Ascending aorta (tissue), 2 donors: ENCODE measurements at regions not wholly inside any gene's neighbourhood (a gene's known extent, or its start where the extent isn't known, plus 50 kb on each side); places are given as distances from the start of the nearest gene placed in this dataset.

Experiments
- DNase-seq, 2 donors: peaks; one replicate each; pipeline ENCODE4 v3.0.0-alpha.2; 2019; ENCODE audit warnings: low spot score in 2 of 2
- H3K27ac ChIP-seq, 2 donors: fragments of 200-600 bp; sonication (generic); one replicate each; pipeline ENCODE4 v1.5.1; 2016 to 2017; ENCODE audit warnings: mild to moderate bottlenecking in 1 of 2
- H3K27me3 ChIP-seq: fragments of 200-600 bp; sonication (generic); one replicate; pipeline ENCODE4 v1.5.1; 2017
- H3K36me3 ChIP-seq, 2 donors: fragments of 200-600 bp; sonication (generic); one replicate each; pipeline ENCODE4 v1.5.1; 2016
- H3K4me1 ChIP-seq, 2 donors: fragments of 200-600 bp; sonication (generic); one replicate each; pipeline ENCODE4 v1.5.1; 2016 to 2017; ENCODE audit warnings: mild to moderate bottlenecking in 1 of 2
- H3K4me3 ChIP-seq, 2 donors: fragments of 200-600 bp; sonication (generic); one replicate each; pipeline ENCODE4 v1.5.1; 2016 to 2017; ENCODE audit warnings: mild to moderate bottlenecking in 1 of 2
- H3K9me3 ChIP-seq, 2 donors: fragments of 200-600 bp; sonication (generic); one replicate each; pipeline ENCODE4 v1.5.1; 2016
- CTCF ChIP-seq, 3 experiments: fragments of 200-600 bp in 2 of 3; fragments of 450-650 bp in 1 of 3; sonication (generic) in 2 of 3; IDR thresholded peaks; one replicate each; pipeline ENCODE4 v1.5.1; 2016 to 2019; ENCODE audit warnings: antibody characterized with exemption in 3 of 3, mild to moderate bottlenecking in 1 of 3, moderate library complexity in 1 of 3
- intact Hi-C: fragments of 100-400 bp; cut with DNase I; formaldehyde crosslinking; loops from one replicate; pipeline ENCODE4 v1.15.1; 2023

- no peaks in the 10 kb centered on the region for H3K9me3 ChIP-seq
- H3K4me3 ChIP-seq: no peak overlapping the region
- TF ChIP-seq CTCF (IDR thresholded peaks at IDR 0.05): no peak
- H3K27ac ChIP-seq: no peak overlapping the region
- intact Hi-C loops: no loop called here
- H3K27me3 ChIP-seq: no peaks in the 10 kb centered on the region
- no peaks in the 10 kb centered on the region for H3K36me3 ChIP-seq
- no peak for DNase-seq
- no peaks in the 10 kb centered on the region for H3K4me1 ChIP-seq
Observed at GRCh38 chr2:173434762-173435569, 80.3 kb downstream of the CDCA7 start.

GRCh38 chr2:173435574-173435973 lies 80.9 kb downstream of the CDCA7 start:
- no peak overlapping the region for H3K27ac ChIP-seq
- no peak overlapping the region for H3K4me3 ChIP-seq
- no peak for DNase-seq
- no peaks in the 10 kb centered on the region for H3K36me3 ChIP-seq
- H3K4me1 ChIP-seq: no peaks in the 10 kb centered on the region
- intact Hi-C loops: no loop called here
- TF ChIP-seq CTCF (IDR thresholded peaks at IDR 0.05): no peak
- H3K27me3 ChIP-seq: no peaks in the 10 kb centered on the region
- H3K9me3 ChIP-seq: no peaks in the 10 kb centered on the region

GRCh38 chr2:173436088-173436487 lies 81.4 kb downstream of the CDCA7 start:
- no peak for DNase-seq
- no peak overlapping the region for H3K27ac ChIP-seq
- no peak overlapping the region for H3K4me3 ChIP-seq
- intact Hi-C loops: no loop called here
- no peak for TF ChIP-seq CTCF (IDR thresholded peaks at IDR 0.05)
- H3K9me3 ChIP-seq: no peaks in the 10 kb centered on the region
- H3K27me3 ChIP-seq: no peaks in the 10 kb centered on the region
- no peaks in the 10 kb centered on the region for H3K4me1 ChIP-seq
- H3K36me3 ChIP-seq: no peaks in the 10 kb centered on the region

- Histone ChIP-seq H3K27ac (no peak overlapping the region), H3K36me3 (no peaks in the 10 kb centered on the region), H3K4me3 (no peak overlapping the region), H3K27me3 (no peaks in the 10 kb centered on the region), H3K4me1 (no peaks in the 10 kb centered on the region), H3K9me3 (no peaks in the 10 kb centered on the region)
- intact Hi-C loops: no loop called here
- DNase-seq: no peak
- TF ChIP-seq CTCF (IDR thresholded peaks at IDR 0.05): no peak
Observed at GRCh38 chr2:173441222-173441621, 86.5 kb downstream of the CDCA7 start.

- Histone ChIP-seq H3K4me1 (no peaks in the 10 kb centered on the region), H3K4me3 (no peak overlapping the region), H3K9me3 (no peaks in the 10 kb centered on the region), H3K36me3 (no peaks in the 10 kb centered on the region), H3K27ac (no peak overlapping the region), H3K27me3 (no peaks in the 10 kb centered on the region)
- no peak for TF ChIP-seq CTCF (IDR thresholded peaks at IDR 0.05)
- intact Hi-C loops: no loop called here
- no peak for DNase-seq
Observed at GRCh38 chr2:173442542-173442941, 87.9 kb downstream of the CDCA7 start.
